ENCODE measurements at regions not wholly inside any gene's neighbourhood (a gene's known extent, or its start where the extent isn't known, plus 50 kb on each side); places are given as distances from the start of the nearest gene placed in this dataset.
A peak's percentile ranks its signal among the peaks of the same experiment; 100 is the strongest.
"Not testable (repeated sequence)": the region's sequence is repeated elsewhere in the genome, so short reads cannot be mapped to it uniquely, and the experiment has no call there.

- DNase-seq (ENCODE audit: low spot score): no peak
Observed at GRCh38 chr13:69092615-69093322, 1014.9 kb upstream of the ATXN8OS start.

- no peak for DNase-seq (ENCODE audit: low spot score)
Observed at GRCh38 chr13:69077267-69077666, 1030.4 kb upstream of the ATXN8OS start.

GRCh38 chr13:69069554-69070133, 1038.0 kb upstream of the ATXN8OS start:
- DNase-seq (ENCODE audit: low spot score): no peak

- no peak for DNase-seq (ENCODE audit: low spot score)
Observed at GRCh38 chr13:69050696-69051095, 1056.9 kb upstream of the ATXN8OS start.

GRCh38 chr13:69044629-69045028, 1063.0 kb upstream of the ATXN8OS start:
- no peak for DNase-seq (ENCODE audit: low spot score)

GRCh38 chr13:69040898-69041297, 1066.7 kb upstream of the ATXN8OS start:
- DNase-seq (ENCODE audit: low spot score): no peak

GRCh38 chr13:69035771-69036170, 1071.9 kb upstream of the ATXN8OS start:
- no peak for DNase-seq (ENCODE audit: low spot score)

GRCh38 chr13:69028936-69029335, 1078.7 kb upstream of the ATXN8OS start:
- DNase-seq (ENCODE audit: low spot score): no peak

GRCh38 chr13:69020120-69020519, 1087.5 kb upstream of the ATXN8OS start:
- no peak for DNase-seq (ENCODE audit: low spot score)

- DNase-seq (ENCODE audit: low spot score): not testable (repeated sequence)
Observed at GRCh38 chr13:69018173-69018572, 1089.5 kb upstream of the ATXN8OS start.

GRCh38 chr13:69010789-69011188, 1096.8 kb upstream of the ATXN8OS start:
- no peak for DNase-seq (ENCODE audit: low spot score)

GRCh38 chr13:69008499-69008898, 1099.1 kb upstream of the ATXN8OS start:
- DNase-seq (ENCODE audit: low spot score): no peak

GRCh38 chr13:68998056-68998455, 1109.6 kb upstream of the ATXN8OS start:
- DNase-seq (ENCODE audit: low spot score): no peak

- DNase-seq (ENCODE audit: low spot score): no peak
Observed at GRCh38 chr13:68996668-68997025, 1111.0 kb upstream of the ATXN8OS start.

- DNase-seq (ENCODE audit: low spot score): no peak
Observed at GRCh38 chr13:68995972-68996667, 1111.5 kb upstream of the ATXN8OS start.

GRCh38 chr13:68993154-68993553, 1114.5 kb upstream of the ATXN8OS start:
- DNase-seq (ENCODE audit: low spot score): no peak

GRCh38 chr13:68988176-68988575, 1119.5 kb upstream of the ATXN8OS start:
- DNase-seq (ENCODE audit: low spot score): no peak

- DNase-seq (ENCODE audit: low spot score): no peak
Observed at GRCh38 chr13:68987585-68987984, 1120.0 kb upstream of the ATXN8OS start.

- peak; percentile 42 for DNase-seq (ENCODE audit: low spot score)
Observed at GRCh38 chr13:68984688-68985319, 1122.8 kb upstream of the ATXN8OS start.

GRCh38 chr13:68982961-68983619, 1124.5 kb upstream of the ATXN8OS start:
- no peak for DNase-seq (ENCODE audit: low spot score)

- DNase-seq (ENCODE audit: low spot score): no peak
Observed at GRCh38 chr13:68976287-68976686, 1131.3 kb upstream of the ATXN8OS start.

- DNase-seq (ENCODE audit: low spot score): no peak
Observed at GRCh38 chr13:68970532-68970931, 1137.1 kb upstream of the ATXN8OS start.
